GM19463 (cell line): ENCODE measurements at regions not wholly inside any gene's neighbourhood (a gene's known extent, or its start where the extent isn't known, plus 50 kb on each side); places are given as distances from the start of the nearest gene placed in this dataset.

Experiments used
- ATAC-seq: cut with Tn5 transposase; IDR thresholded peaks from one replicate; pipeline ENCODE4 v1.9.1; 2021; ENCODE audit warnings: mild to moderate bottlenecking, moderate library complexity; ENCODE audit not compliant: unreplicated experiment

GRCh38 chr11:127471662-127472061 lies 471.1 kb upstream of the KIRREL3 start:
- no peak for ATAC-seq

GRCh38 chr11:127470306-127470884 lies 469.8 kb upstream of the KIRREL3 start:
- ATAC-seq = no peak

GRCh38 chr11:127464325-127464724 lies 463.8 kb upstream of the KIRREL3 start:
- ATAC-seq = no peak

- no peak for ATAC-seq
Measured at GRCh38 chr11:127462065-127462344, 461.4 kb upstream of the KIRREL3 start.

- no peak for ATAC-seq
Measured at GRCh38 chr11:127461241-127462064, 460.9 kb upstream of the KIRREL3 start.

- no peak for ATAC-seq
Measured at GRCh38 chr11:127458561-127458960, 458.0 kb upstream of the KIRREL3 start.

GRCh38 chr11:127454856-127455255 lies 454.3 kb upstream of the KIRREL3 start:
- ATAC-seq = no peak

- no peak for ATAC-seq
Measured at GRCh38 chr11:127452533-127452932, 452.0 kb upstream of the KIRREL3 start.

- no peak for ATAC-seq
Measured at GRCh38 chr11:127451861-127452260, 451.3 kb upstream of the KIRREL3 start.

GRCh38 chr11:127448101-127448500 lies 447.5 kb upstream of the KIRREL3 start:
- no peak for ATAC-seq

- no peak for ATAC-seq
Measured at GRCh38 chr11:127445476-127445875, 444.9 kb upstream of the KIRREL3 start.

GRCh38 chr11:127443297-127443696 lies 442.7 kb upstream of the KIRREL3 start:
- ATAC-seq = no peak

- no peak for ATAC-seq
Measured at GRCh38 chr11:127440616-127441015, 440.0 kb upstream of the KIRREL3 start.

- ATAC-seq = no peak
Measured at GRCh38 chr11:127425281-127425680, 424.7 kb upstream of the KIRREL3 start.

GRCh38 chr11:127424661-127425060 lies 424.1 kb upstream of the KIRREL3 start:
- no peak for ATAC-seq

- ATAC-seq = no peak
Measured at GRCh38 chr11:127420139-127420538, 419.6 kb upstream of the KIRREL3 start.

GRCh38 chr11:127412722-127413380 lies 412.3 kb upstream of the KIRREL3 start:
- ATAC-seq = no peak

GRCh38 chr11:127412234-127412633 lies 411.7 kb upstream of the KIRREL3 start:
- ATAC-seq = no peak

GRCh38 chr11:127411283-127411682 lies 410.7 kb upstream of the KIRREL3 start:
- ATAC-seq = no peak

GRCh38 chr11:127395034-127395433 lies 394.5 kb upstream of the KIRREL3 start:
- no peak for ATAC-seq

GRCh38 chr11:127393460-127393997 lies 393.0 kb upstream of the KIRREL3 start:
- ATAC-seq = no peak

- ATAC-seq = no peak
Measured at GRCh38 chr11:127392575-127392974, 392.0 kb upstream of the KIRREL3 start.
